Activated CD8-positive, alpha-beta memory T cell treated with anti-CD3 and anti-CD28 coated beads, Interleukin-2, amount 50 U/mL, for 48 hours (primary cell): ENCODE measurements at regions not wholly inside any gene's neighbourhood (a gene's known extent, or its start where the extent isn't known, plus 50 kb on each side); places are given as distances from the start of the nearest gene placed in this dataset.

Source experiments
- DNase-seq: peaks from one replicate; pipeline ENCODE4 v3.0.0-alpha.2; 2020

DNA sequence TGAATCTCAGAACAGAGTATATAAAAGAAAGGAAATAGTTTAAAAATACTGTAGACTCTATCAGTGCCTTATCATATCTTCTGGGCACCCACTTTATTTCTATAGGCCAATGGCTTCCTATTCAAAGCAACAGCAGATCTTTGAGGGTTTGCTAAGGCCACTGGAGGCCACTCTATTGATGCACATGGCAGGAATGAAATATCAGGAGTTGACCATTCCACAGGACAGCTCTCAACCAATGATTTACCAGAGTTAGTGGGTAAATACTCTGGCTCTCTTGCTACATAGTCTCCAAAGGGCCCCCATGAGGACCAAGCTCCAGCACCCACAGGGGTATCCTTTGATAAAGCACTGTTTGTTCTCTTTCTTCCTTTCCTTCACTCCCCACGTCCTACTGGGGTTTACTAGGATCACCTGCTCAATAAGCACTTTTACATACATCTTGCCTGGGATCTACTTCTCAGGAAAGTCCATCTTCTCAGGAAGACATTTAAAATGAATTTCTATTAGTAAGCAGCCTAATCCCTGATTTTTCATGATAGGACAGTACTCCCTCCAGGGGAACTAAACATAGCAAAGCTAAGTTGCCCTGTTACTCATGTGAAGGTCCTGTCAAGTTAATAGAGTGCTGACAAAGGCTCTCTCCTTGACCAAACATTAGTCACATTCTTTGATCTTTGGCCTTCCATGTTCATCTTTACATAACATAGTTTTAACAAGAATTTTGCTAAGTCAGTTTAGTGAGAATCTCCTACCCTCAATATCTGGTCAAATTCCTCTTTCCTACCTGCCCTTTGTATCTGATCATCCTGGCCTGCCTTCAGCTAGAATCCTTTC lies 459.7 kb downstream of the GRXCR1 start:
- no peak for DNase-seq

DNA sequence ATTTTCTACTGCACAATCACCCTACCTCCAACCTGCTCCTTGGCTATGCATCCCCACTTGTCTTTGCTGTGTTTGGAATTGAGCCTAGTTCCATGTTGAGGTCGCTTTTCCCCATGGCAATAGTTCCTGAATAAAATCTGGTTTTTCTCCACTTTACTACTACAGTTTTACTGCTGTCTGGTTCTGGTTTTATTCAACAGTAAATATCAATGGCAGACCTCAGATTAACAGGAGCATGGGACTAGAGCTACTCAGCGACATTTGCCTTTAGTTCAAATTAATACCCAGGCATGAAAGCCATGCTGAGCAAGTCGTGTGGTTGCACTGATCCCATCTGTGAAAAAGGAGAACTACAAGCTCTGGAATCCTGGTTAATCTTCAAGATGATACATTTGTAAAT lies 460.3 kb downstream of the GRXCR1 start:
- DNase-seq = no peak

DNA sequence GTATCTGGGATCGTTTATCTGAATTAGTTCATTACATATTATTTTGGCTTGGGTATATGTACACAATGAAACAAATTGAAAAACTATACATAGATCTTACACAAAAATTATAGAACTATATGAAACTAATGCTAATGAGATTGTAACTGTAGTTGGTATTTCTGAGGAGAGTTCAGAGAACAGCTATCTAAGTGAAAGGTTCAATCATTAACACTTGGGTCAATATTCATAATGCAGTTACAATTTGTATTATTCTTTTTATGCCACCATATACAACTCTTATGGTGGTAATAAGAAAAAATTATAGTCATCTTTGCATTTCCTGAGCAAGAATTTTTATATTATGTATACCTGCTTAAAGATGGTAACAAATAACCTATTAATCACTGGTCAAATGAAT lies 461.0 kb downstream of the GRXCR1 start:
- DNase-seq = no peak

DNA sequence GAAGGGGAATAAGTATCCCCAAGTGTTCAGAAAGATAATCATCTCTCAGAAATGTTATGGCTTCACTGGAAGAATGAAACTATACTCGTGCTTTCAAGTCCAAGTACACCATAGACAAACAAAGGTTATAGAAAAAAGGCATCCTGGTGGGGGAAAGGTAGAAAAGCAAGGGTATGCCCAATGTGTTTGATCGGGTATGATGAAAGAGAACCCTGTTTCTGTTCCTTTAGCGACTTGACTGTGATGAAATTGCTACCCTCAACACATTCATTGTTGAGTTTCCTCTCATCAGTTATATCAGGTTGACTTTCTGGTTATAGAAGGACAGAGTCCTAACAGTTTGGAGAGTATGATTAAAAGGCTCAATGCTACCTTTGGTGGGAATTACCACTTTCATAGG lies 464.3 kb downstream of the GRXCR1 start:
- no peak for DNase-seq

- DNase-seq = no peak
These were observed 464.9 kb downstream of the GRXCR1 start for GRCh38 chr4:43357252-43357974.

DNA sequence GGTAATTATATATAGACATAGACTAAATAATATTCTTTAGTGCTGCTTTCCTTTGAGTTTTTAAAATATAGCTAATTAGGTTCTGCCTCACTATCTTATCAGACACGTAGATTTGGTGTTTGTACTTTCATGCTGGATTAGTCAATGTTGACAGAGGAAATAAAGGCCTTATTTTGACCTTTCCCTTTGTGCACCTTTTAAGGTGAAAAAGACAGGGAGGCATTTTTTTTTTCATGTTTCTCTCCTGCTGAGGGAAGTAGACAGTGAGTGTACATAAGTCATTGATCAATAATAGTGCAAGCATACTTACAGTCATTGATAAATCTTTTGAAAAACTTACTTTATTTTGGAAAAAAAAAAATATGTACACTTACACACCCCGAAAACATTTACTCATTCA lies 467.8 kb downstream of the GRXCR1 start:
- DNase-seq = no peak

DNA sequence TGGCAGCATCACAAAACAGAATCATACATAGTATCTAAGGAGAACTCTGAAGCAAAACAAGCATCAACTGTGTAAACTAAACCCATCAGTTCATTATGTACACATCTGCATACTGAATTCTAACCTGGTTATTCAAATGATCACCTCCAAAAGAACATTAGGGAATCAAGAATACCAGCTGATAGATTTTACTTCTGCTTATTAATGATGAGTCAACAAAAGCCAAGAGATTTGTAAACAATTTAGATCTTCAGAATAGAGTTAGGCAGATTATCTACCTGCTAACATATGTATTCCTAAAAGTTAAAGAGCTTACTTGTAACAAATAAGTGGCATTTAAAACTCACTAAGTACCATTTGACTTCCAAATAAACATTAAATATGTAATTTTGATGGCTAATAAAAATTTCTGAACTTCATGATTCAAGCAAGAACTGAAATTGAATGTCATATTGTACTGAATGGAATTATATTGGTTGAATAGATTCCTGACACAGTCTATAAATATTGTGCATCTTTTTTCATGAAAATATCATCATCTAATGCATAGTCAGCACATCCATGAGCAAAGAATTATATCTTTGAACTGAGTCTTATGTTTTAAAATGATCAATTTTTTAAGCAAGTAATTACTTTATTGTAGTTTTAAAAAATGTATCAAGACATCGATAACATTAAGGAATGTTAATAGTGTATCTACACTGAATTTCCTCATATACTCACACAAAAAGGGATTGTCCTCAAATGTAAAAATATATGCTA lies 470.5 kb downstream of the GRXCR1 start:
- DNase-seq = no peak

DNA sequence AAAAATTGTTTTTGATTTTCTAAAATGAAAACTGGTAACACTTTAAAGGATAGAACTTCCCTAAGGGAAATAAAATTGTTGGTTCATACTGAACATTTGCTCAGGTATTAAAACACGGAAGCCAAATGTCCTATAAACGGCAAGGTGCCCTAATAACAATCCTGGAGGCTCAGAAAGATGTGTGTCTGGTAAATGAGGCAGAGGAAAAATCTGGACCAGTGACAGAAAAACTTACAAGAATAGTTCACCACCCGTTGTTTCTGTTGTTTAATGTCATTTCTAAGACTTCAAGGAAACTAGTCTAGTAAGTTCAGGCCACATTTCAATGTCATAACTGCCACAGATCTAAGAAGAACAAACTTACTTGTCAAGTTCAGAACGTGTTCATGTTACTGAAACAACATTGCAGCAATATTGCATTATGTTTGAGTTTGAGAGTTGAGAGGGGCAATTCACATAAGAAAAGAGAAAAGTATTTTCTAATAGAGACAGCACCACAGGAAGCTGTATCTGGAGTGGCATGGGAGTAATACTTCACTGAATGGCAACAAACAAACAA lies 476.6 kb downstream of the GRXCR1 start:
- no peak for DNase-seq

- DNase-seq = no peak
These were observed 480.7 kb downstream of the GRXCR1 start for GRCh38 chr4:43373201-43373600.

DNA sequence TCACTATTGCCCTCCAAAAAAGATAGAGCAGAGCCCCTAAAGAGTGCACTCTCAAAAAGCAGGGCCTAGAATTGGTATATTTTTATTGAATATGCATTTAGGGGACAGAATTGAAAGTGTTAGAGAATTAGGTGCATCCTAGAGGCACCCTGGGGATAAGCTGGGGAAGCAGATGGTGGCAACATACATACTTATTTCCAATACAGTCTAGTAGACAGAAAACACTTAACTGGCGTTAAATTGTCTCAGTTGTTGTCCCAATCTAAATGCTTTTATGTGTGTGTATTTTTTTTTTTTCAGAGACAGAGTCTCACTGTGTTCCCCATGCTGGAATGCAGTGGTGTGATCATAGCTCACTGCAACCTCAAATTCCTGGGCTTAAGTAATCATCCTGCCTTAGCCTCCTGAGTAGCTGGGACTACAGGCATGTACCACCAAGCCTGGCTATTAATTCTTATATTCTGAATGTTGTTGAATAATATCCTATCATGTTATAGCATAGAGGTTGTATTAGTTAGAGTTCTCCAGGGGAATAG lies 481.8 kb downstream of the GRXCR1 start:
- DNase-seq = no peak

- DNase-seq = no peak
These were observed 486.5 kb downstream of the GRXCR1 start for GRCh38 chr4:43379016-43379415.

- DNase-seq = no peak
These were observed 487.6 kb downstream of the GRXCR1 start for GRCh38 chr4:43380093-43380492.

DNA sequence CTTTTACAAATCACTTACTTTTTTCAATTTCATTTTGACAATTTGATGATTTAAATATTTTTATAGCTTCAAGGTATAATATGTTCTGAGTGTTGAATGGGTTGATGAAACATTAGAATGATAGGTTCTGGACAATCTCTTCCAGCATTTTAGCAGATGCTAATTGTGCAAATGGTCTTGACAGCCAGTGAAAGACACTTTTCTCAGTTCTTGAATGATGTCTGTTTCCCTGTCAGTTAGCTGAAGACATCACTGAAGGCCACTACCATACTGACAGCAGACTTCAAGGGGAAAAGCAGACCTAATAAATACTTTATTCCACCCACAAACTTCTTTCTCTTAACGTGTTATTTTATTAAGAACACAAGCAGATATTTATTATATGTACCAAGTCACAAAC lies 498.6 kb downstream of the GRXCR1 start:
- DNase-seq = no peak

DNA sequence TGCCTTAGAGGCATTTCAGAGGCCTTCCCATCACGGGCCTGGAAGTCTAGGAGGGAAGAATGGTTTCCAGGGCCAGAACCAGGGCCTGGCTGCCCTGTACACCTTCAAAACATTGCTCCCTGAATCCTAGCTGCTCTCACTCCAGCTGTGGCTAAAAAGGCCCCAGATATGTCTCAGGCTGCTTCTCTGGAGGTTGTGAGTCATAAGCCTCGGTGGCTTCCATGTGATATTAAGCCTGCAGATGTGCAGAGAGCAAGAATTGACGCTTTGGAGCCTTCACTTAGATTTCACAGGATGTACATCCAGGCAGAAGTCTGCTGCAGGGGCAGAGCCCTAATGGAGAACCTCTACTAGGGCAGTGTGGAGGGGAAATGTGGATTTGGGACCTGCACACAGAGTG lies 502.5 kb downstream of the GRXCR1 start:
- no peak for DNase-seq

GRCh38 chr4:43399726-43400125 lies 507.2 kb downstream of the GRXCR1 start:
- DNase-seq = no peak

- no peak for DNase-seq
These were observed 509.9 kb downstream of the GRXCR1 start for GRCh38 chr4:43402393-43402792.

- no peak for DNase-seq
These were observed 518.1 kb downstream of the GRXCR1 start for GRCh38 chr4:43410636-43411035.

GRCh38 chr4:43411226-43411625 lies 518.7 kb downstream of the GRXCR1 start:
- no peak for DNase-seq

GRCh38 chr4:43423276-43423675 lies 530.8 kb downstream of the GRXCR1 start:
- no peak for DNase-seq

- no peak for DNase-seq
These were observed 532.7 kb downstream of the GRXCR1 start for GRCh38 chr4:43425206-43425605.

GRCh38 chr4:43435291-43435690 lies 542.8 kb downstream of the GRXCR1 start:
- no peak for DNase-seq

GRCh38 chr4:43452948-43453347 lies 560.4 kb downstream of the GRXCR1 start:
- DNase-seq = no peak

- no peak for DNase-seq
These were observed 563.9 kb downstream of the GRXCR1 start for GRCh38 chr4:43456383-43456782.
